PFSK-1 (cell line): ENCODE measurements at regions not wholly inside any gene's neighbourhood (a gene's known extent, or its start where the extent isn't known, plus 50 kb on each side); places are given as distances from the start of the nearest gene placed in this dataset.

Experiments
- POLR2AphosphoS5 ChIP-seq: IDR thresholded peaks from 2 replicates; pipeline ENCODE4 v1.6.1; 2012; ENCODE audit warnings: low read depth, mild to moderate bottlenecking, control low read depth, low read length, moderate library complexity
- REST ChIP-seq, 2 experiments: IDR thresholded peaks; 2 replicates each; pipeline versions ENCODE4 v1.6.1 to v1.8.0; 2011 to 2012; ENCODE audit warnings: low read depth in 2 of 2, low read length in 2 of 2, control low read depth in 1 of 2, inconsistent platforms in 1 of 2, mild to moderate bottlenecking in 1 of 2, moderate library complexity in 1 of 2; ENCODE audit not compliant: insufficient read depth in 1 of 2
- SIN3A ChIP-seq: IDR thresholded peaks from 2 replicates; pipeline ENCODE4 v1.6.1; 2012; ENCODE audit warnings: mild to moderate bottlenecking, low read length, moderate library complexity, borderline replicate concordance; ENCODE audit not compliant: insufficient read depth

GRCh38 chr22:34897126-34897525 is 168.8 kb upstream of the ISX start:
- no peak for TF ChIP-seq POLR2AphosphoS5
- no peak for TF ChIP-seq SIN3A
- no peak for TF ChIP-seq REST (IDR thresholded peaks at IDR 0.05; ENCODE audit: insufficient read depth in 1 of 2, low read depth in 2 of 2, low read length in 2 of 2)
